CD4-positive, alpha-beta T cell (primary cell): ENCODE measurements at regions not wholly inside any gene's neighbourhood (a gene's known extent, or its start where the extent isn't known, plus 50 kb on each side); places are given as distances from the start of the nearest gene placed in this dataset.

ENCODE experiments used
- ATAC-seq: fragments of 200-7000 bp; cut with Tn5 transposase; one replicate; pipeline ENCODE4 v1.10.0; 2022; ENCODE audit warnings: mild to moderate bottlenecking; ENCODE audit not compliant: poor library complexity
- CTCF ChIA-PET: fragments of 350-600 bp; sonication (Branson Sonifier 250); formaldehyde crosslinking; loops from one replicate; lab custom pipeline; 2021; ENCODE audit warnings: antibody characterized with exemption, inconsistent platforms; lab: Charles Lee
- POLR2A ChIA-PET: fragments of 350-600 bp; sonication (Branson Sonifier 250); formaldehyde crosslinking; loops from one replicate; lab custom pipeline; 2021; ENCODE audit warnings: antibody characterized with exemption, inconsistent platforms; lab: Charles Lee
- DNase-seq, 14 experiments: peaks; one replicate each; pipeline ENCODE4 v3.0.0-alpha.2; 2013 to 2020; ENCODE audit warnings: mixed read lengths in 2 of 14
- H3K27ac ChIP-seq, 2 donors: one replicate each; pipeline versions ENCODE4 v1.5.1 to v1.7.0; 2013; ENCODE audit warnings: low read length in 2 of 2, low read depth in 1 of 2, mild to moderate bottlenecking in 1 of 2
- H3K27me3 ChIP-seq, 2 experiments: 1 replicate in 1 of 2; 2 replicates in 1 of 2; pipeline versions ENCODE4 v1.6.1 to v1.7.0; 2013; ENCODE audit warnings: low read length in 2 of 2, control low read depth in 1 of 2, mild to moderate bottlenecking in 1 of 2, moderate library complexity in 1 of 2; ENCODE audit not compliant: insufficient read depth in 2 of 2, control insufficient read depth in 1 of 2
- H3K36me3 ChIP-seq: one replicate; pipeline ENCODE4 v1.6.1; 2013; ENCODE audit warnings: low read length, control low read depth; ENCODE audit not compliant: insufficient read depth
- H3K4me1 ChIP-seq: one replicate; pipeline ENCODE4 v1.6.1; 2013; ENCODE audit warnings: low read length, control low read depth; ENCODE audit not compliant: insufficient read depth
- H3K4me3 ChIP-seq: one replicate; pipeline ENCODE4 v1.5.1; 2013; ENCODE audit warnings: mild to moderate bottlenecking, low read length, moderate library complexity
- H3K9me3 ChIP-seq, 2 experiments: 1 replicate in 1 of 2; 2 replicates in 1 of 2; pipeline versions ENCODE4 v1.6.1 to v1.7.0; 2013; ENCODE audit warnings: low read length in 2 of 2, mild to moderate bottlenecking in 2 of 2, control low read depth in 1 of 2, moderate library complexity in 1 of 2; ENCODE audit not compliant: control insufficient read depth in 1 of 2, insufficient read depth in 1 of 2
- H3K27ac Mint-ChIP-seq: one replicate; pipeline ENCODE4 v1.8.0; 2020; ENCODE audit warnings: mixed read lengths
- H3K27me3 Mint-ChIP-seq: one replicate; pipeline ENCODE4 v1.8.0; 2021; ENCODE audit warnings: mixed read lengths
- H3K36me3 Mint-ChIP-seq: one replicate; pipeline ENCODE4 v1.8.0; 2021; ENCODE audit warnings: low read depth, mixed read lengths
- H3K4me1 Mint-ChIP-seq: one replicate; pipeline ENCODE4 v1.8.0; 2021; ENCODE audit warnings: low read depth, mixed read lengths
- H3K4me3 Mint-ChIP-seq: one replicate; pipeline ENCODE4 v1.8.0; 2020; ENCODE audit warnings: mild to moderate bottlenecking, mixed read lengths
- H3K9me3 Mint-ChIP-seq: one replicate; pipeline ENCODE4 v1.8.0; 2020; ENCODE audit warnings: mixed read lengths
- CTCF ChIP-seq: fragments of 200-600 bp; IDR thresholded peaks from one replicate; pipeline ENCODE4 v1.8.0; 2022; ENCODE audit warnings: antibody characterized with exemption, mild to moderate bottlenecking
- intact Hi-C, 2 experiments: fragments of 100-400 bp; cut with DNase I in 1 of 2; cut with micrococcal nuclease in 1 of 2; formaldehyde crosslinking; loops; one replicate each; pipeline versions ENCODE4 v1.15.1 to v1.9.0; 2023 to 2025; cut with DNase I, micrococcal nuclease

- TF ChIP-seq CTCF, result no peak
- H3K27ac Mint-ChIP-seq, result no peak overlapping the region
- H3K27me3 ChIP-seq, result no peaks in the 10 kb centered on the region
- peaks cover 61% of the 10 kb centered on the region for H3K36me3 Mint-ChIP-seq
- peaks cover 9% of the 10 kb centered on the region for H3K27me3 Mint-ChIP-seq
- H3K4me3 Mint-ChIP-seq, result no peak overlapping the region
- no peak overlapping the region for H3K27ac ChIP-seq
- ChIA-PET POLR2A (no interaction called here), CTCF (no interaction called here)
- H3K4me1 ChIP-seq, result no peaks in the 10 kb centered on the region
- intact Hi-C loops, result loop anchor here in 1 of 2 experiments (10.0 kb wide), 1 partner anchor 435 kb away; no protein-coding TSS in a partner anchor
- no peaks in the 10 kb centered on the region for H3K4me1 Mint-ChIP-seq
- H3K36me3 ChIP-seq, result no peaks in the 10 kb centered on the region
- peaks cover 4 to 5% of the 10 kb centered on the region in 2 experiments for H3K9me3 ChIP-seq
- ATAC-seq (no peak), DNase-seq (no peak)
- H3K9me3 Mint-ChIP-seq, result peaks cover 14% of the 10 kb centered on the region
- H3K4me3 ChIP-seq, result no peak overlapping the region
These were observed 53.6 kb upstream of the MAP3K13 start for GRCh38 chr3:185309302-185309701.

GRCh38 chr3:185309795-185310194 lies 53.1 kb upstream of the MAP3K13 start:
- POLR2A ChIA-PET, result no interaction called here
- H3K36me3 ChIP-seq, result no peaks in the 10 kb centered on the region
- Mint-ChIP-seq H3K36me3 (peaks cover 59% of the 10 kb centered on the region), H3K9me3 (peaks cover 14% of the 10 kb centered on the region), H3K4me1 (no peaks in the 10 kb centered on the region), H3K4me3 (no peak overlapping the region), H3K27ac (no peak overlapping the region), H3K27me3 (peaks cover 9% of the 10 kb centered on the region)
- no peak overlapping the region for H3K4me3 ChIP-seq
- intact Hi-C loops, result loop anchor here in 1 of 2 experiments (10.0 kb wide), 1 partner anchor 435 kb away; no protein-coding TSS in a partner anchor
- no peak for TF ChIP-seq CTCF
- H3K9me3 ChIP-seq, result peaks cover 4 to 5% of the 10 kb centered on the region in 2 experiments
- H3K27ac ChIP-seq, result no peak overlapping the region
- DNase-seq, result no peak
- H3K4me1 ChIP-seq, result no peaks in the 10 kb centered on the region
- H3K27me3 ChIP-seq, result no peaks in the 10 kb centered on the region
- CTCF ChIA-PET, result no interaction called here
- no peak for ATAC-seq

GRCh38 chr3:185311991-185312390 lies 50.9 kb upstream of the MAP3K13 start:
- no peaks in the 10 kb centered on the region for H3K4me1 ChIP-seq
- ATAC-seq, result no peak
- no peak overlapping the region for H3K27ac ChIP-seq
- Mint-ChIP-seq H3K27ac (no peak overlapping the region), H3K4me1 (no peaks in the 10 kb centered on the region), H3K27me3 (peaks cover 9% of the 10 kb centered on the region), H3K4me3 (no peak overlapping the region), H3K36me3 (peaks cover 39% of the 10 kb centered on the region), H3K9me3 (peaks cover 12% of the 10 kb centered on the region)
- TF ChIP-seq CTCF, result no peak
- ChIA-PET POLR2A (no interaction called here), CTCF (interaction anchor here (0.6 kb wide), 1 partner anchor 1396 kb away, joined by 3 read pairs; no protein-coding TSS in a partner anchor)
- H3K36me3 ChIP-seq, result no peaks in the 10 kb centered on the region
- intact Hi-C loops, result no loop called here
- no peak for DNase-seq
- peaks cover 1 to 4% of the 10 kb centered on the region in 2 experiments for H3K9me3 ChIP-seq
- H3K4me3 ChIP-seq, result no peak overlapping the region
- no peaks in the 10 kb centered on the region for H3K27me3 ChIP-seq
